OCI-LY1 (cell line): ENCODE measurements at regions not wholly inside any gene's neighbourhood (a gene's known extent, or its start where the extent isn't known, plus 50 kb on each side); places are given as distances from the start of the nearest gene placed in this dataset.

Experiments used
- EZH2 ChIP-seq: fragments of 200-600 bp; sonication (generic), shearing (Covaris generic); IDR thresholded peaks from 2 replicates; pipeline ENCODE4 v1.8.0; 2017; ENCODE audit warnings: borderline replicate concordance, mixed run types, mild to moderate bottlenecking, antibody characterized with exemption, low read length, moderate library complexity, mixed read lengths
- TF ChIP-seq, protein P1 (sequence below): fragments of 200-600 bp; sonication (generic), shearing (Covaris generic); IDR thresholded peaks from 2 replicates; pipeline ENCODE4 v1.5.1; 2017; ENCODE audit warnings: mild to moderate bottlenecking, antibody characterized with exemption, low read length, moderate library complexity, mixed read lengths

GRCh38 chr7:22055226-22055625 lies 109.5 kb upstream of the CDCA7L start:
- TF ChIP-seq, protein P1, sequence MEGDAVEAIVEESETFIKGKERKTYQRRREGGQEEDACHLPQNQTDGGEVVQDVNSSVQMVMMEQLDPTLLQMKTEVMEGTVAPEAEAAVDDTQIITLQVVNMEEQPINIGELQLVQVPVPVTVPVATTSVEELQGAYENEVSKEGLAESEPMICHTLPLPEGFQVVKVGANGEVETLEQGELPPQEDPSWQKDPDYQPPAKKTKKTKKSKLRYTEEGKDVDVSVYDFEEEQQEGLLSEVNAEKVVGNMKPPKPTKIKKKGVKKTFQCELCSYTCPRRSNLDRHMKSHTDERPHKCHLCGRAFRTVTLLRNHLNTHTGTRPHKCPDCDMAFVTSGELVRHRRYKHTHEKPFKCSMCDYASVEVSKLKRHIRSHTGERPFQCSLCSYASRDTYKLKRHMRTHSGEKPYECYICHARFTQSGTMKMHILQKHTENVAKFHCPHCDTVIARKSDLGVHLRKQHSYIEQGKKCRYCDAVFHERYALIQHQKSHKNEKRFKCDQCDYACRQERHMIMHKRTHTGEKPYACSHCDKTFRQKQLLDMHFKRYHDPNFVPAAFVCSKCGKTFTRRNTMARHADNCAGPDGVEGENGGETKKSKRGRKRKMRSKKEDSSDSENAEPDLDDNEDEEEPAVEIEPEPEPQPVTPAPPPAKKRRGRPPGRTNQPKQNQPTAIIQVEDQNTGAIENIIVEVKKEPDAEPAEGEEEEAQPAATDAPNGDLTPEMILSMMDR: no peak
- TF ChIP-seq EZH2: no peak
